ENCODE measurements at regions not wholly inside any gene's neighbourhood (a gene's known extent, or its start where the extent isn't known, plus 50 kb on each side); places are given as distances from the start of the nearest gene placed in this dataset.

DNA sequence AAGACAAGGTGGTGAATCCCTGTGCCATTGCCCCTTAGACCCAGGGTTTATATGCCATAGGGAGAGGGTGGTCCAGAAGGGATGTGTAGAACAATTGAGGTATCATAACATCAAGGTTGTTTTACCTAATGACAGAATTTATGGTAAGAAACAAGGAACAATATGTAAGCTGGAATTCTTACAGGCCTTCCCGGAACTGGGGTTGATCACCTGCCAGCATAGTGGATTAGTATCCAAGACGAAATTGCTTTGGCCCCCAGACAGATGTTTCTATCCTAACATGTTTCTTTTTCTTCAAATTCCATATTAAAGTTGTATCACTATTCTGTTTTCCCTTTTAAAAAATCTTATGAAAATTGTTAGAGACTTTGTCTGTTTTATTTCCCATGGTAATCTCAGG, 343.8 kb upstream of the ANO3 start:
- Histone ChIP-seq H3K4me3 (no peak overlapping the region), H3K4me1 (replicated peaks) (no peaks in the 10 kb centered on the region), H3K36me3 (no peaks in the 10 kb centered on the region), H3K9me3 (no peaks in the 10 kb centered on the region), H3K27ac (no peak overlapping the region), H3K27me3 (replicated peaks; ENCODE audit: insufficient read depth) (no peaks in the 10 kb centered on the region)
- intact Hi-C loops (cut with DNase I), result no loop called here
- 27% methylated on average over 2 of the region's 2 CpGs for WGBS
- TF ChIP-seq, protein P1, sequence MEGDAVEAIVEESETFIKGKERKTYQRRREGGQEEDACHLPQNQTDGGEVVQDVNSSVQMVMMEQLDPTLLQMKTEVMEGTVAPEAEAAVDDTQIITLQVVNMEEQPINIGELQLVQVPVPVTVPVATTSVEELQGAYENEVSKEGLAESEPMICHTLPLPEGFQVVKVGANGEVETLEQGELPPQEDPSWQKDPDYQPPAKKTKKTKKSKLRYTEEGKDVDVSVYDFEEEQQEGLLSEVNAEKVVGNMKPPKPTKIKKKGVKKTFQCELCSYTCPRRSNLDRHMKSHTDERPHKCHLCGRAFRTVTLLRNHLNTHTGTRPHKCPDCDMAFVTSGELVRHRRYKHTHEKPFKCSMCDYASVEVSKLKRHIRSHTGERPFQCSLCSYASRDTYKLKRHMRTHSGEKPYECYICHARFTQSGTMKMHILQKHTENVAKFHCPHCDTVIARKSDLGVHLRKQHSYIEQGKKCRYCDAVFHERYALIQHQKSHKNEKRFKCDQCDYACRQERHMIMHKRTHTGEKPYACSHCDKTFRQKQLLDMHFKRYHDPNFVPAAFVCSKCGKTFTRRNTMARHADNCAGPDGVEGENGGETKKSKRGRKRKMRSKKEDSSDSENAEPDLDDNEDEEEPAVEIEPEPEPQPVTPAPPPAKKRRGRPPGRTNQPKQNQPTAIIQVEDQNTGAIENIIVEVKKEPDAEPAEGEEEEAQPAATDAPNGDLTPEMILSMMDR (IDR thresholded peaks at IDR 0.05), result no peak
- TF ChIP-seq POLR2AphosphoS5 (IDR thresholded peaks at IDR 0.05), result no peak
- no peak for TF ChIP-seq POLR2A (IDR thresholded peaks at IDR 0.05)
- DNase-seq (ENCODE audit: low spot score), result no peak

DNA sequence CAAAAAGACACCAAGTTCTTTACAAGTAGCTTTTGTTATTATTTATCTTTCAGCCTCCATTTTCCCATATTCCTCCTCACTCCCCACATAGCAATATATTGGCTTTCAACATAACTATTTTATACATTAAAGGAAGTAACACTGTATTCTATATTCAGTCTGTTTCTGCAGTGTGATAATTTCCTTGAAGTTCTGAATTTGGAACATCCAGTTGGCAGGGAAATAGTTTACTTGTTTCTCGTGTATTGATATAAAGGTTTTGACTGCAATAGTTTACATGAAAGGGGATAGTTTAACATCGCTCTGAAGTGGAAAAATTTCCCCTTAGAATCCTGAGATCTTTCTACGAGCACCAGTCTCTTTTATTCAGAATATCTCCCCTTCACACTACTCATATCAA, 341.5 kb upstream of the ANO3 start:
- Histone ChIP-seq H3K4me1 (replicated peaks) (no peaks in the 10 kb centered on the region), H3K27me3 (replicated peaks; ENCODE audit: insufficient read depth) (no peaks in the 10 kb centered on the region), H3K4me3 (no peak overlapping the region), H3K27ac (no peak overlapping the region), H3K36me3 (no peaks in the 10 kb centered on the region), H3K9me3 (no peaks in the 10 kb centered on the region)
- DNase-seq (ENCODE audit: low spot score), result no peak
- intact Hi-C loops (cut with DNase I), result no loop called here
- no peak for TF ChIP-seq POLR2AphosphoS5 (IDR thresholded peaks at IDR 0.05)
- TF ChIP-seq, protein P1 (IDR thresholded peaks at IDR 0.05), result no peak
- no peak for TF ChIP-seq POLR2A (IDR thresholded peaks at IDR 0.05)
- 51% methylated on average over 3 of the region's 3 CpGs for WGBS

DNA sequence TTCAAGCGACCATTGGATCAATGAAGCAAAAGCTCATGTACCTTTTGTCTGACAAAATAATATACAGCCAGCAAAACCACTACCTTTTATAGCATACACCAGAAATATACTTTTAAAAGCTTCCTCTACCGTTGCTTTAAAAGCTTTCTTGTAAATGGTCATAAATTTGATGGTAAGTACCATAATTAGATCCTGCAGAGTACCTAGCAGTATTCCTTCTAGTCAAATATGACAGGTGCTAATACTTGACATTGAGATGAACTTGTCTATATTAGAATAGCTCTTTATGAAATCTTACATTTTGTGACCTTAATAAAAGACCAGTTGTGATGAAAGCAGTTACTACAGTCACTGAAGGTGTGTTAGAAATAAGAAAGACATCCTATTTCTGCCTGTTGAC, 340.5 kb upstream of the ANO3 start:
- no peaks in the 10 kb centered on the region for H3K4me1 ChIP-seq (replicated peaks)
- no peaks in the 10 kb centered on the region for H3K27me3 ChIP-seq (replicated peaks; ENCODE audit: insufficient read depth)
- no peaks in the 10 kb centered on the region for H3K9me3 ChIP-seq
- no peak for DNase-seq (ENCODE audit: low spot score)
- no peaks in the 10 kb centered on the region for H3K36me3 ChIP-seq
- H3K4me3 ChIP-seq, result no peak overlapping the region
- intact Hi-C loops (cut with DNase I), result no loop called here
- WGBS, result 66% methylated on average over 2 of the region's 2 CpGs
- no peak for TF ChIP-seq POLR2A (IDR thresholded peaks at IDR 0.05)
- no peak for TF ChIP-seq POLR2AphosphoS5 (IDR thresholded peaks at IDR 0.05)
- TF ChIP-seq, protein P1 (IDR thresholded peaks at IDR 0.05), result no peak
- no peak overlapping the region for H3K27ac ChIP-seq

DNA sequence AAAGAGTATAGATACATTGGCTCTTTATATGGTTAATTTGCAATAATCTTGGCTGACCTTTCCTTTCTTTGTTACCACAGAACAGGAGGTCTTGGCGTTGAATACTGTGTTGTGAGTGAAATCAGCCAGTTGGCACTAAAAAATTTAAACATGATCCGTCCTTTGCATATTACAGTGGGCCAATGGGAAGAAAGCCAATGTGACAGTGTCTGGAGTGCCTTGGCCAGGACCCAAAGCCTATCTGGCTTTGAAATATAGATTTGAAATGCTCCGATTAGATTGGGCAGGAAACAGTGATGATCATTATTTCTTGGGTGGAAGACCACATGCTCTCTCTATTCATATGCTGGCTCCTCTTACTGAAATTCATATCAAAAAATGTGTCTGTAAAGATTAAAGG, 339.6 kb upstream of the ANO3 start:
- no peak for TF ChIP-seq POLR2A (IDR thresholded peaks at IDR 0.05)
- TF ChIP-seq POLR2AphosphoS5 (IDR thresholded peaks at IDR 0.05), result no peak
- TF ChIP-seq, protein P1 (IDR thresholded peaks at IDR 0.05), result no peak
- Histone ChIP-seq H3K9me3 (no peaks in the 10 kb centered on the region), H3K27me3 (replicated peaks; ENCODE audit: insufficient read depth) (no peaks in the 10 kb centered on the region), H3K36me3 (no peaks in the 10 kb centered on the region), H3K4me1 (replicated peaks) (no peaks in the 10 kb centered on the region), H3K4me3 (no peak overlapping the region), H3K27ac (no peak overlapping the region)
- intact Hi-C loops (cut with DNase I), result no loop called here
- 22% methylated on average over 3 of the region's 3 CpGs for WGBS
- no peak for DNase-seq (ENCODE audit: low spot score)

DNA sequence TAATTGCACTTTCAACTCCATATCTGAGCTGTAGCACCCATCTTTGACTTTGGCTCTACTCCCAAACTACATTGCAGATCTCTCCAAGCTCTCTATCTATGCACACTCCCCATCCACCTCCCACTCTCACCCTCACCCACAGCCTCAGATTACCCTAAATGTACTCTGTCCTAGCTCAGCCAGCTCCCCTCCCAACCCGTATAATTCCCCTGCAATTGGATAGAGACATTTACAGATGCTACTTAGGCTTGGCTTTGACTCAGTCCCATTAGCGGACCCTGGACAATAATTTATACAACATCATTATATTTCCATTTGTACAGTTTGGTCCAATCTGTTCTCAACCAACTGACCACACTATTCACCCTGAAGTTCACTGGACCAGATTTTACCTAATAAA, 338.9 kb upstream of the ANO3 start:
- no peaks in the 10 kb centered on the region for H3K27me3 ChIP-seq (replicated peaks; ENCODE audit: insufficient read depth)
- H3K27ac ChIP-seq, result no peak overlapping the region
- no peaks in the 10 kb centered on the region for H3K36me3 ChIP-seq
- no peaks in the 10 kb centered on the region for H3K9me3 ChIP-seq
- H3K4me3 ChIP-seq, result no peak overlapping the region
- no peak for DNase-seq (ENCODE audit: low spot score)
- intact Hi-C loops (cut with DNase I), result no loop called here
- WGBS, result 91% methylated on average over 2 of the region's 2 CpGs
- H3K4me1 ChIP-seq (replicated peaks), result no peaks in the 10 kb centered on the region
- TF ChIP-seq, protein P1 (IDR thresholded peaks at IDR 0.05), result no peak
- TF ChIP-seq POLR2A (IDR thresholded peaks at IDR 0.05) (no peak), POLR2AphosphoS5 (IDR thresholded peaks at IDR 0.05) (no peak)
